ENCODE measurements at regions not wholly inside any gene's neighbourhood (a gene's known extent, or its start where the extent isn't known, plus 50 kb on each side); places are given as distances from the start of the nearest gene placed in this dataset.

GRCh38 chr2:123080331-123080730, 944.8 kb upstream of the CNTNAP5 start:
- TF ChIP-seq, protein P1, sequence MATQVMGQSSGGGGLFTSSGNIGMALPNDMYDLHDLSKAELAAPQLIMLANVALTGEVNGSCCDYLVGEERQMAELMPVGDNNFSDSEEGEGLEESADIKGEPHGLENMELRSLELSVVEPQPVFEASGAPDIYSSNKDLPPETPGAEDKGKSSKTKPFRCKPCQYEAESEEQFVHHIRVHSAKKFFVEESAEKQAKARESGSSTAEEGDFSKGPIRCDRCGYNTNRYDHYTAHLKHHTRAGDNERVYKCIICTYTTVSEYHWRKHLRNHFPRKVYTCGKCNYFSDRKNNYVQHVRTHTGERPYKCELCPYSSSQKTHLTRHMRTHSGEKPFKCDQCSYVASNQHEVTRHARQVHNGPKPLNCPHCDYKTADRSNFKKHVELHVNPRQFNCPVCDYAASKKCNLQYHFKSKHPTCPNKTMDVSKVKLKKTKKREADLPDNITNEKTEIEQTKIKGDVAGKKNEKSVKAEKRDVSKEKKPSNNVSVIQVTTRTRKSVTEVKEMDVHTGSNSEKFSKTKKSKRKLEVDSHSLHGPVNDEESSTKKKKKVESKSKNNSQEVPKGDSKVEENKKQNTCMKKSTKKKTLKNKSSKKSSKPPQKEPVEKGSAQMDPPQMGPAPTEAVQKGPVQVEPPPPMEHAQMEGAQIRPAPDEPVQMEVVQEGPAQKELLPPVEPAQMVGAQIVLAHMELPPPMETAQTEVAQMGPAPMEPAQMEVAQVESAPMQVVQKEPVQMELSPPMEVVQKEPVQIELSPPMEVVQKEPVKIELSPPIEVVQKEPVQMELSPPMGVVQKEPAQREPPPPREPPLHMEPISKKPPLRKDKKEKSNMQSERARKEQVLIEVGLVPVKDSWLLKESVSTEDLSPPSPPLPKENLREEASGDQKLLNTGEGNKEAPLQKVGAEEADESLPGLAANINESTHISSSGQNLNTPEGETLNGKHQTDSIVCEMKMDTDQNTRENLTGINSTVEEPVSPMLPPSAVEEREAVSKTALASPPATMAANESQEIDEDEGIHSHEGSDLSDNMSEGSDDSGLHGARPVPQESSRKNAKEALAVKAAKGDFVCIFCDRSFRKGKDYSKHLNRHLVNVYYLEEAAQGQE (tag by site-specific recombination; IDR thresholded peaks at IDR 0.05), result no peak
- TF ChIP-seq, protein P2, sequence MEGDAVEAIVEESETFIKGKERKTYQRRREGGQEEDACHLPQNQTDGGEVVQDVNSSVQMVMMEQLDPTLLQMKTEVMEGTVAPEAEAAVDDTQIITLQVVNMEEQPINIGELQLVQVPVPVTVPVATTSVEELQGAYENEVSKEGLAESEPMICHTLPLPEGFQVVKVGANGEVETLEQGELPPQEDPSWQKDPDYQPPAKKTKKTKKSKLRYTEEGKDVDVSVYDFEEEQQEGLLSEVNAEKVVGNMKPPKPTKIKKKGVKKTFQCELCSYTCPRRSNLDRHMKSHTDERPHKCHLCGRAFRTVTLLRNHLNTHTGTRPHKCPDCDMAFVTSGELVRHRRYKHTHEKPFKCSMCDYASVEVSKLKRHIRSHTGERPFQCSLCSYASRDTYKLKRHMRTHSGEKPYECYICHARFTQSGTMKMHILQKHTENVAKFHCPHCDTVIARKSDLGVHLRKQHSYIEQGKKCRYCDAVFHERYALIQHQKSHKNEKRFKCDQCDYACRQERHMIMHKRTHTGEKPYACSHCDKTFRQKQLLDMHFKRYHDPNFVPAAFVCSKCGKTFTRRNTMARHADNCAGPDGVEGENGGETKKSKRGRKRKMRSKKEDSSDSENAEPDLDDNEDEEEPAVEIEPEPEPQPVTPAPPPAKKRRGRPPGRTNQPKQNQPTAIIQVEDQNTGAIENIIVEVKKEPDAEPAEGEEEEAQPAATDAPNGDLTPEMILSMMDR (tag by site-specific recombination; IDR thresholded peaks at IDR 0.05), result no peak
- no peak for TF ChIP-seq ZNF501 (tag by site-specific recombination; IDR thresholded peaks at IDR 0.05)
- no peak for TF ChIP-seq ZNF114 (tag by site-specific recombination; IDR thresholded peaks at IDR 0.05)
- TF ChIP-seq ZNF274 (IDR thresholded peaks at IDR 0.05; ENCODE audit: low read length), result no peak
- TF ChIP-seq ZNF274 (tag by site-specific recombination; IDR thresholded peaks at IDR 0.05; ENCODE audit: borderline replicate concordance), result no peak
- no peak for TF ChIP-seq ZNF558 (tag by site-specific recombination; IDR thresholded peaks at IDR 0.05)
- no peak for TF ChIP-seq ZNF580 (tag by site-specific recombination; IDR thresholded peaks at IDR 0.05)
- TF ChIP-seq GLIS1 (tag by site-specific recombination; IDR thresholded peaks at IDR 0.05), result no peak
- TF ChIP-seq PRDM1 (tag by site-specific recombination; IDR thresholded peaks at IDR 0.05), result no peak
- no peak for TF ChIP-seq ZNF24 (tag by site-specific recombination; IDR thresholded peaks at IDR 0.05)
